SK-N-SH (cell line): ENCODE measurements at regions not wholly inside any gene's neighbourhood (a gene's known extent, or its start where the extent isn't known, plus 50 kb on each side); places are given as distances from the start of the nearest gene placed in this dataset.

Source experiments
- CTCF ChIA-PET: fragments of 300-600, 350-600 bp; formaldehyde crosslinking; extraction: SDS; loops from one replicate; lab custom pipeline; 2021; lab: Yijun Ruan, JAX
- POLR2A ChIA-PET: fragments of 350-600 bp; sonication (Branson Sonifier 250); formaldehyde crosslinking; extraction: SDS; loops from one replicate; lab custom pipeline; 2020; ENCODE audit warnings: antibody characterized with exemption, inconsistent platforms; lab: Yijun Ruan, JAX
- DNase-seq: peaks from one replicate; pipeline ENCODE4 v3.0.0; 2012
- H2AFZ ChIP-seq: fragments of 200-600 bp; sonication (generic); 2 replicates; pipeline ENCODE4 v1.8.1; 2016; ENCODE audit warnings: antibody characterized with exemption, mild to moderate bottlenecking, low read depth
- H3F3A ChIP-seq: fragments of 200-600 bp; sonication (generic); replicated peaks from 2 replicates; pipeline ENCODE3; 2016; ENCODE audit warnings: antibody characterized with exemption, mild to moderate bottlenecking; ENCODE audit not compliant: insufficient read depth
- H3K27ac ChIP-seq, 2 experiments: fragments of 200-500 bp in 1 of 2; fragments of 200-600 bp in 1 of 2; sonication (Bioruptor generic) in 1 of 2; sonication (generic), shearing (Covaris generic) in 1 of 2; 2 replicates each; pipeline versions ENCODE4 v1.5.1 to v1.6.1; 2014 to 2016; ENCODE audit warnings: low read depth in 2 of 2, inconsistent platforms in 1 of 2, low read length in 1 of 2, mild to moderate bottlenecking in 1 of 2, mixed read lengths in 1 of 2
- H3K27me3 ChIP-seq: fragments of 200-600 bp; sonication (generic), shearing (Covaris generic); 2 replicates; pipeline ENCODE4 v1.6.1; 2016; ENCODE audit warnings: mixed run types; ENCODE audit not compliant: insufficient read depth
- H3K36me3 ChIP-seq, 2 experiments: fragments of 200-500 bp in 1 of 2; fragments of 200-600 bp in 1 of 2; sonication (Bioruptor generic) in 1 of 2; sonication (generic) in 1 of 2; replicated peaks in 1 of 2; 2 replicates each; pipeline versions ENCODE3 to v1.5.1; 2014 to 2016; ENCODE audit warnings: low read length in 1 of 2, mild to moderate bottlenecking in 1 of 2; ENCODE audit not compliant: insufficient read depth in 2 of 2, control insufficient read depth in 1 of 2
- H3K4me1 ChIP-seq, 2 experiments: fragments of 200-500 bp in 1 of 2; fragments of 200-600 bp in 1 of 2; sonication (Bioruptor generic) in 1 of 2; sonication (generic), shearing (Covaris generic) in 1 of 2; 2 replicates each; pipeline versions ENCODE4 v1.5.1 to v1.6.1; 2014 to 2016; ENCODE audit warnings: low read depth in 1 of 2, low read length in 1 of 2, mixed run types in 1 of 2; ENCODE audit not compliant: insufficient read depth in 2 of 2, control insufficient read depth in 1 of 2
- H3K4me2 ChIP-seq: fragments of 200-600 bp; sonication (generic), shearing (Covaris generic); 2 replicates; pipeline ENCODE4 v1.6.1; 2017; ENCODE audit warnings: mixed run types
- H3K4me3 ChIP-seq, 2 experiments: fragments of 200-500 bp in 1 of 2; fragments of 200-600 bp in 1 of 2; sonication (Bioruptor generic) in 1 of 2; sonication (generic), shearing (Covaris generic) in 1 of 2; 2 replicates each; pipeline versions ENCODE4 v1.5.1 to v1.8.1; 2014 to 2016; ENCODE audit warnings: low read depth in 2 of 2, inconsistent platforms in 1 of 2, low read length in 1 of 2, mild to moderate bottlenecking in 1 of 2, mixed read lengths in 1 of 2, moderate library complexity in 1 of 2
- H3K79me2 ChIP-seq: fragments of 200-600 bp; sonication (generic); 2 replicates; pipeline ENCODE4 v1.8.1; 2017; ENCODE audit warnings: mild to moderate bottlenecking; ENCODE audit not compliant: insufficient read depth
- H3K9ac ChIP-seq: fragments of 200-600 bp; sonication (generic); 2 replicates; pipeline ENCODE4 v1.6.1; 2017; ENCODE audit warnings: mixed run types
- H3K9me2 ChIP-seq: fragments of 200-600 bp; sonication (generic); 2 replicates; pipeline ENCODE4 v1.6.1; 2017; ENCODE audit warnings: mixed run types
- H3K9me3 ChIP-seq: fragments of 200-600 bp; sonication (generic); 2 replicates; pipeline ENCODE4 v1.6.1; 2017; ENCODE audit warnings: mixed run types, mild to moderate bottlenecking, moderate library complexity
- H4K20me1 ChIP-seq: fragments of 200-600 bp; sonication (generic); 2 replicates; pipeline ENCODE4 v1.6.1; 2017; ENCODE audit warnings: mild to moderate bottlenecking, mixed run types; ENCODE audit not compliant: insufficient read depth
- EZH2phosphoT487 ChIP-seq: fragments of 200-600 bp; sonication (generic); IDR thresholded peaks from 2 replicates; pipeline ENCODE4 v1.6.1; 2017; ENCODE audit warnings: low read depth, mixed run types, mild to moderate bottlenecking, antibody characterized with exemption, moderate library complexity, borderline replicate concordance
- FOSL2 ChIP-seq: IDR thresholded peaks from 2 replicates; pipeline ENCODE4 v1.4.0; 2012; ENCODE audit warnings: low read depth, mild to moderate bottlenecking, moderate library complexity, borderline replicate concordance
- FOXJ3 ChIP-seq: sonication (generic); formaldehyde crosslinking; IDR thresholded peaks from 2 replicates; pipeline ENCODE4 v1.5.1; 2020; ENCODE audit warnings: mild to moderate bottlenecking, missing genetic modification reagents
- FOXM1 ChIP-seq: IDR thresholded peaks from 2 replicates; pipeline ENCODE4 v1.4.0; 2012; ENCODE audit warnings: low read depth, mild to moderate bottlenecking
- GABPA ChIP-seq: IDR thresholded peaks from 2 replicates; pipeline ENCODE4 v1.4.0; 2012; ENCODE audit warnings: low read depth, mild to moderate bottlenecking
- IRF3 ChIP-seq: fragments of 150-350 bp; IDR thresholded peaks from 2 replicates; pipeline ENCODE4 v1.6.1; 2016; ENCODE audit warnings: mild to moderate bottlenecking, low read depth, low read length
- JUND ChIP-seq: IDR thresholded peaks from 2 replicates; pipeline ENCODE4 v1.4.0; 2012
- POLR2AphosphoS5 ChIP-seq: IDR thresholded peaks from 2 replicates; pipeline ENCODE4 v1.6.1; 2012; ENCODE audit warnings: low read depth, low read length
- RXRA ChIP-seq: IDR thresholded peaks from 2 replicates; pipeline ENCODE4 v1.4.0; 2012; ENCODE audit warnings: low read depth, mild to moderate bottlenecking, borderline replicate concordance
- YY1 ChIP-seq: IDR thresholded peaks from 2 replicates; pipeline ENCODE4 v1.4.0; 2012; ENCODE audit warnings: low read depth, mild to moderate bottlenecking
- WGBS: methylation state at CpG from one replicate; pipeline ENCODE4 v1.1.6; 2017; ENCODE audit warnings: low lambda C conversion rate; 5-methylcytosine and 5-hydroxymethylcytosine counted together
- TF ChIP-seq, protein P1 (sequence below): fragments of 200-600 bp; sonication (generic); IDR thresholded peaks from 2 replicates; pipeline ENCODE4 v1.6.1; 2017; ENCODE audit warnings: antibody characterized with exemption, mild to moderate bottlenecking, moderate library complexity
- TF ChIP-seq, protein P2 (sequence below): IDR thresholded peaks from 2 replicates; pipeline ENCODE4 v1.6.1; 2012; ENCODE audit warnings: mild to moderate bottlenecking, low read depth, low read length, moderate library complexity
- TF ChIP-seq, protein P3 (sequence below): fragments of 150-350 bp; IDR thresholded peaks from 2 replicates; pipeline ENCODE4 v1.6.1; 2017; ENCODE audit warnings: antibody characterized with exemption, low read length, low read depth, borderline replicate concordance

DNA sequence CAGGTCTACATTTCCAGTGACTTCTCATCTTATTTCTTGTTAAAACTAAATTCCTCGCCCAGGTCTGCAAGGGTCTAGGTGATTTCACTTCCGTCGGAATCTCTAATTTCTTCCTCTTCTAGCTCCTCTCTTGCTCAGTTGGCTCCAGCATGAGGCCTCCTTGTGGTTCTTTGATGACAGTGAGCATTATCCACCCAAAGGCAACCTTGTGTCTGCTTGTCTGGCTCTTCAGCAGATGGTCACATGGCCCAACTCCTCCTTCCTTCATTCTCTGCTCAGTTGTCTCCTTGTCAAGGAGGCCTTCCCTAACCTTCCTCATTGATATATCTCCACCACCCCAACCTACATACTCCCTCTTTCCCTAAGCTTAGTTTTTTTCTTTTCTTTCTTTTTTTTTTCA lies 1391.4 kb downstream of the EFNB2 start (continued):
- TF ChIP-seq YY1, result no peak
- no peak for TF ChIP-seq EZH2phosphoT487
- TF ChIP-seq, protein P1, sequence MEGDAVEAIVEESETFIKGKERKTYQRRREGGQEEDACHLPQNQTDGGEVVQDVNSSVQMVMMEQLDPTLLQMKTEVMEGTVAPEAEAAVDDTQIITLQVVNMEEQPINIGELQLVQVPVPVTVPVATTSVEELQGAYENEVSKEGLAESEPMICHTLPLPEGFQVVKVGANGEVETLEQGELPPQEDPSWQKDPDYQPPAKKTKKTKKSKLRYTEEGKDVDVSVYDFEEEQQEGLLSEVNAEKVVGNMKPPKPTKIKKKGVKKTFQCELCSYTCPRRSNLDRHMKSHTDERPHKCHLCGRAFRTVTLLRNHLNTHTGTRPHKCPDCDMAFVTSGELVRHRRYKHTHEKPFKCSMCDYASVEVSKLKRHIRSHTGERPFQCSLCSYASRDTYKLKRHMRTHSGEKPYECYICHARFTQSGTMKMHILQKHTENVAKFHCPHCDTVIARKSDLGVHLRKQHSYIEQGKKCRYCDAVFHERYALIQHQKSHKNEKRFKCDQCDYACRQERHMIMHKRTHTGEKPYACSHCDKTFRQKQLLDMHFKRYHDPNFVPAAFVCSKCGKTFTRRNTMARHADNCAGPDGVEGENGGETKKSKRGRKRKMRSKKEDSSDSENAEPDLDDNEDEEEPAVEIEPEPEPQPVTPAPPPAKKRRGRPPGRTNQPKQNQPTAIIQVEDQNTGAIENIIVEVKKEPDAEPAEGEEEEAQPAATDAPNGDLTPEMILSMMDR, result no peak

GRCh38 chr13:105142556-105142955 lies 1392.9 kb downstream of the EFNB2 start:
- Histone ChIP-seq H2AFZ (no peak overlapping the region), H3K4me2 (no peak overlapping the region), H3K27ac (no peak overlapping the region)
- WGBS, result 4% methylated on average over 2 of the region's 2 CpGs
- TF ChIP-seq IRF3, result no peak
- no peak for TF ChIP-seq YY1
- TF ChIP-seq FOXM1, result no peak
- no peak for TF ChIP-seq FOSL2
- TF ChIP-seq, protein P2, sequence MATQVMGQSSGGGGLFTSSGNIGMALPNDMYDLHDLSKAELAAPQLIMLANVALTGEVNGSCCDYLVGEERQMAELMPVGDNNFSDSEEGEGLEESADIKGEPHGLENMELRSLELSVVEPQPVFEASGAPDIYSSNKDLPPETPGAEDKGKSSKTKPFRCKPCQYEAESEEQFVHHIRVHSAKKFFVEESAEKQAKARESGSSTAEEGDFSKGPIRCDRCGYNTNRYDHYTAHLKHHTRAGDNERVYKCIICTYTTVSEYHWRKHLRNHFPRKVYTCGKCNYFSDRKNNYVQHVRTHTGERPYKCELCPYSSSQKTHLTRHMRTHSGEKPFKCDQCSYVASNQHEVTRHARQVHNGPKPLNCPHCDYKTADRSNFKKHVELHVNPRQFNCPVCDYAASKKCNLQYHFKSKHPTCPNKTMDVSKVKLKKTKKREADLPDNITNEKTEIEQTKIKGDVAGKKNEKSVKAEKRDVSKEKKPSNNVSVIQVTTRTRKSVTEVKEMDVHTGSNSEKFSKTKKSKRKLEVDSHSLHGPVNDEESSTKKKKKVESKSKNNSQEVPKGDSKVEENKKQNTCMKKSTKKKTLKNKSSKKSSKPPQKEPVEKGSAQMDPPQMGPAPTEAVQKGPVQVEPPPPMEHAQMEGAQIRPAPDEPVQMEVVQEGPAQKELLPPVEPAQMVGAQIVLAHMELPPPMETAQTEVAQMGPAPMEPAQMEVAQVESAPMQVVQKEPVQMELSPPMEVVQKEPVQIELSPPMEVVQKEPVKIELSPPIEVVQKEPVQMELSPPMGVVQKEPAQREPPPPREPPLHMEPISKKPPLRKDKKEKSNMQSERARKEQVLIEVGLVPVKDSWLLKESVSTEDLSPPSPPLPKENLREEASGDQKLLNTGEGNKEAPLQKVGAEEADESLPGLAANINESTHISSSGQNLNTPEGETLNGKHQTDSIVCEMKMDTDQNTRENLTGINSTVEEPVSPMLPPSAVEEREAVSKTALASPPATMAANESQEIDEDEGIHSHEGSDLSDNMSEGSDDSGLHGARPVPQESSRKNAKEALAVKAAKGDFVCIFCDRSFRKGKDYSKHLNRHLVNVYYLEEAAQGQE, result no peak
- TF ChIP-seq, protein P3, sequence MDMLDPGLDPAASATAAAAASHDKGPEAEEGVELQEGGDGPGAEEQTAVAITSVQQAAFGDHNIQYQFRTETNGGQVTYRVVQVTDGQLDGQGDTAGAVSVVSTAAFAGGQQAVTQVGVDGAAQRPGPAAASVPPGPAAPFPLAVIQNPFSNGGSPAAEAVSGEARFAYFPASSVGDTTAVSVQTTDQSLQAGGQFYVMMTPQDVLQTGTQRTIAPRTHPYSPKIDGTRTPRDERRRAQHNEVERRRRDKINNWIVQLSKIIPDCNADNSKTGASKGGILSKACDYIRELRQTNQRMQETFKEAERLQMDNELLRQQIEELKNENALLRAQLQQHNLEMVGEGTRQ, result no peak
- TF ChIP-seq GABPA, result no peak
- no peak for TF ChIP-seq FOXJ3 (CRISPR knock-in tag)
- no peak for TF ChIP-seq RXRA
- no peak for TF ChIP-seq JUND
- no peak for TF ChIP-seq POLR2AphosphoS5
- TF ChIP-seq, all 33 proteins: peak for 0
- no peak overlapping the region for H3K9ac ChIP-seq
- H4K20me1 ChIP-seq, result no peaks in the 10 kb centered on the region
- DNase-seq, result no peak
- ChIA-PET CTCF (no interaction called here), POLR2A (no interaction called here)
- no peaks in the 10 kb centered on the region for H3K4me1 ChIP-seq
- H3K9me2 ChIP-seq, result no peaks in the 10 kb centered on the region
- H3K27me3 ChIP-seq, result no peaks in the 10 kb centered on the region
- no peaks in the 10 kb centered on the region for H3K9me3 ChIP-seq
- no peaks in the 10 kb centered on the region for H3F3A ChIP-seq
- no peak overlapping the region for H3K4me3 ChIP-seq
- no peaks in the 10 kb centered on the region for H3K79me2 ChIP-seq
- H3K36me3 ChIP-seq, result no peaks in the 10 kb centered on the region
